Esophagus squamous epithelium (tissue), 5 donors: ENCODE measurements at regions not wholly inside any gene's neighbourhood (a gene's known extent, or its start where the extent isn't known, plus 50 kb on each side); places are given as distances from the start of the nearest gene placed in this dataset.

Source experiments
- DNase-seq: peaks from one replicate; lab custom pipeline; 2025; lab: John Stamatoyannopoulos, UW
- H3K27ac ChIP-seq, 4 donors: fragments of 200-600 bp; sonication (generic); one replicate each; pipeline ENCODE4 v1.5.1; 2016 to 2019; ENCODE audit warnings: mild to moderate bottlenecking in 1 of 4
- H3K27me3 ChIP-seq, 4 donors: fragments of 200-600 bp; sonication (generic); 1 replicate in 3 of 4; 2 replicates in 1 of 4; pipeline versions ENCODE4 v1.5.1 to v1.6.0; 2017 to 2021; ENCODE audit warnings: antibody characterized with exemption in 1 of 4
- H3K36me3 ChIP-seq, 3 donors: fragments of 200-600 bp; sonication (generic); one replicate each; pipeline ENCODE4 v1.5.1; 2016 to 2019
- H3K4me1 ChIP-seq, 3 donors: fragments of 200-600 bp; sonication (generic); one replicate each; pipeline ENCODE4 v1.5.1; 2017 to 2019
- H3K4me3 ChIP-seq, 4 donors: fragments of 200-600 bp; sonication (generic); 1 replicate in 3 of 4; 2 replicates in 1 of 4; pipeline ENCODE4 v1.5.1; 2016 to 2019; ENCODE audit warnings: mild to moderate bottlenecking in 2 of 4, moderate library complexity in 1 of 4
- H3K9me3 ChIP-seq, 3 donors: fragments of 200-600 bp; sonication (generic); one replicate each; pipeline ENCODE4 v1.5.1; 2016 to 2019
- CTCF ChIP-seq, 6 experiments: fragments of 450-650 bp in 4 of 6; fragments of 200-600 bp in 2 of 6; sonication (generic) in 2 of 6; IDR thresholded peaks; one replicate each; pipeline ENCODE4 v1.5.1; 2016 to 2019; ENCODE audit warnings: antibody characterized with exemption in 6 of 6, mild to moderate bottlenecking in 4 of 6, moderate library complexity in 4 of 6
- POLR2A ChIP-seq, 4 donors: fragments of 450-650 bp; IDR thresholded peaks; one replicate each; pipeline ENCODE4 v1.6.1; 2017; ENCODE audit warnings: antibody characterized with exemption in 4 of 4, mild to moderate bottlenecking in 4 of 4, moderate library complexity in 3 of 4
- WGBS, 2 donors: methylation state at CpG; one replicate each; pipeline ENCODE4 v1.1.5; 2018; 5-methylcytosine and 5-hydroxymethylcytosine counted together
- intact Hi-C: fragments of 100-400 bp; cut with DNase I; formaldehyde crosslinking; loops from one replicate; pipeline ENCODE4 v1.15.0; 2022
- donor health status: DM: yes; HTN: yes; CAD: no.

- Histone ChIP-seq H3K27ac (no peak overlapping the region), H3K4me3 (no peak overlapping the region), H3K27me3 (no peaks in the 10 kb centered on the region), H3K36me3 (no peaks in the 10 kb centered on the region), H3K9me3 (peaks cover 0 to 7% (median 0%) of the 10 kb centered on the region in 3 donors), H3K4me1 (peaks cover 0 to 5% (median 0%) of the 10 kb centered on the region in 3 donors)
- no peak for TF ChIP-seq POLR2A (IDR thresholded peaks at IDR 0.05)
- no peak for TF ChIP-seq CTCF (IDR thresholded peaks at IDR 0.05)
- no peak for DNase-seq
- intact Hi-C loops: no loop called here
Measured at GRCh38 chr2:61758159-61758558, 95.7 kb downstream of the FAM161A start.

GRCh38 chr2:61753512-61753911 is 100.3 kb downstream of the FAM161A start:
- no peak for TF ChIP-seq POLR2A (IDR thresholded peaks at IDR 0.05)
- TF ChIP-seq CTCF (IDR thresholded peaks at IDR 0.05): no peak
- H3K4me1 ChIP-seq: no peaks in the 10 kb centered on the region
- H3K27ac ChIP-seq: no peak overlapping the region
- no peak for DNase-seq
- no peak overlapping the region for H3K4me3 ChIP-seq
- no peaks in the 10 kb centered on the region for H3K27me3 ChIP-seq
- intact Hi-C loops: no loop called here
- WGBS, 2 donors: 23 to 79% methylated on average over 1 of the region's 1 CpG
- no peaks in the 10 kb centered on the region for H3K36me3 ChIP-seq
- H3K9me3 ChIP-seq: peaks cover 0 to 8% (median 0%) of the 10 kb centered on the region in 3 donors

GRCh38 chr2:61750624-61751023 is 103.2 kb downstream of the FAM161A start:
- Histone ChIP-seq H3K4me1 (no peaks in the 10 kb centered on the region), H3K27me3 (no peaks in the 10 kb centered on the region), H3K27ac (no peak overlapping the region), H3K36me3 (no peaks in the 10 kb centered on the region), H3K4me3 (no peak overlapping the region), H3K9me3 (peaks cover 0 to 8% (median 0%) of the 10 kb centered on the region in 3 donors)
- intact Hi-C loops: no loop called here
- no peak for DNase-seq
- TF ChIP-seq CTCF (IDR thresholded peaks at IDR 0.05) (no peak), POLR2A (IDR thresholded peaks at IDR 0.05) (no peak)
- WGBS, 2 donors: 48 to 52% methylated on average over 2 of the region's 2 CpGs

GRCh38 chr2:61742955-61743354 is 110.9 kb downstream of the FAM161A start:
- Histone ChIP-seq H3K27ac (no peak overlapping the region), H3K9me3 (no peaks in the 10 kb centered on the region), H3K4me3 (no peak overlapping the region), H3K36me3 (no peaks in the 10 kb centered on the region), H3K27me3 (no peaks in the 10 kb centered on the region), H3K4me1 (no peaks in the 10 kb centered on the region)
- DNase-seq: no peak
- 87 to 88% methylated on average over 5 of the region's 6 CpGs for WGBS, 2 donors
- intact Hi-C loops: no loop called here
- no peak for TF ChIP-seq CTCF (IDR thresholded peaks at IDR 0.05)
- TF ChIP-seq POLR2A (IDR thresholded peaks at IDR 0.05): no peak

- H3K4me3 ChIP-seq: no peak overlapping the region
- H3K9me3 ChIP-seq: no peaks in the 10 kb centered on the region
- intact Hi-C loops: no loop called here
- no peaks in the 10 kb centered on the region for H3K27me3 ChIP-seq
- H3K27ac ChIP-seq: no peak overlapping the region
- H3K4me1 ChIP-seq: no peaks in the 10 kb centered on the region
- no peaks in the 10 kb centered on the region for H3K36me3 ChIP-seq
- TF ChIP-seq CTCF (IDR thresholded peaks at IDR 0.05) (no peak), POLR2A (IDR thresholded peaks at IDR 0.05) (no peak)
- 94 to 96% methylated on average over 2 to 3 of the region's 3 CpGs for WGBS, 2 donors
- no peak for DNase-seq
Measured at GRCh38 chr2:61737841-61738240, 116.0 kb downstream of the FAM161A start.
